NCI-H2196 treated with DMSO at 0.1 percent for 48 hours (cell line): ENCODE measurements at regions not wholly inside any gene's neighbourhood (a gene's known extent, or its start where the extent isn't known, plus 50 kb on each side); places are given as distances from the start of the nearest gene placed in this dataset.

Source experiments
- DNase-seq: peaks from one replicate; lab custom pipeline; 2025; ENCODE audit not compliant: unreplicated experiment; lab: John Stamatoyannopoulos, UW

DNA sequence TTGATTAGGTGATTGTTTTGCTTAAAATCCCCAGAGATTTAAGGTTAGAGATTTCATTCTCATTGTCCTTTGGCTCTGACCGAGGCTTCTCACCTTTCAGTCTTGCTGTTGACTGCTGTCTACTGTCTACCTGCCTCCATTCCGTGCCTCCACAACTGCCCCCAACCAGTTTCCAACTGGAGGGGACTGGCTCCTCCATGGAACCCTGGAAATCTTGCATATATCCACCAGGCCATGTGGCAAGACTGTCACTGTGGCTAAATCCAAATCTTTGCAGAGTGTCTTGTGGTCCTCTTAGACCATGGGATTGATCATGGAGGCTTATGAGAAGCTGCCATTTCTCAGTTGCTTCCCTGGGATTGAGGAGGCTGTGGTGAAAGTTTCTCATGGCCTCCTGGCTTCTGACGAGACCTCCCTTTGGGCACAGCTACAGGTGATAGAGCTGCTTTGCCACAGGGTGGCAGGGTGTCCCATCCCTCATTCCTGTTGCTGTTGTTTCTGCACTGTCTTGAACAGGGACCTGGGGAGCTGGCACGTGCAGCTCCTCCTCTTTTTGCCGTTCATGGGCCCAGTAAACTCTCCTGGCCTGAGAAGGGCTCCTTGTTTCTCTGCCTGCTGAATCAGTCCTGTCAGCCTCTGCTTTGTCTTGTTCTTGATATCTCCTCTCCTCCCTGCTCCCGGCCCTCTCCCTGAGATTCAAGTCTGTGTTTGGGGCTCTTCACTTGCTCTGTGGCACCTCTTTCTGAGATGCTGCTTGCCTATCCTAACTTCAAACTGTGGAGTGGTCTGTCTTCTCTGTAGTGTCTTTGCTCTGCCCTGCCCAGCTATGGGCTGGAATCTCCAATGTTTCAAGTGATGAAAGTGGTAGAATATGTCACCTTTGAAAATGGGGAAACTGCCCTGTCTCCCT lies 63.6 kb upstream of the IGFBP3 start:
- no peak for DNase-seq

- no peak for DNase-seq
Observed at GRCh38 chr7:45983720-45984255, 62.7 kb upstream of the IGFBP3 start.

GRCh38 chr7:45982907-45983719 lies 62.0 kb upstream of the IGFBP3 start:
- DNase-seq: no peak

DNA sequence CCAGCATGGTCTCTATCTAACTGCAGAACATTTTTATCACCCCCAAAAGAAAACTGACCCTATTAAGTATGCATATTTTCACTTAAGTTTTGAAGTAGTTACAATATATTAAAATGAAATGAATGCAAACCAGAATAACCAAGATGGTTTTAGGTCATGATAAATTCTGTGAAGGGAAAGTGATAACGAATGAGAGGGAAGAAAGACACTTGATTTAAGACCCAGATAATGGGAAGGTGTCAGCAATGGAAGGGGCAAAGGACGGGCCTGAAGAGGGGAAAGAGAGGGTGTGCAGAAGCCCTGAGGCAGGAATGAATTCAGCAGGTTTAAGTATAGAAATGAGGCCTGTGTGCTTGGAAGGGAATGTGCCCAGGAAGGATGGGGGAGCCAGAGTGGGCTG lies 61.1 kb upstream of the IGFBP3 start:
- DNase-seq: no peak

GRCh38 chr7:45980973-45981372 lies 59.9 kb upstream of the IGFBP3 start:
- no peak for DNase-seq

- DNase-seq: no peak
Observed at GRCh38 chr7:45980181-45980905, 59.3 kb upstream of the IGFBP3 start.

- DNase-seq: no peak
Observed at GRCh38 chr7:45979275-45980180, 58.5 kb upstream of the IGFBP3 start.

GRCh38 chr7:45978731-45979211 lies 57.7 kb upstream of the IGFBP3 start:
- no peak for DNase-seq

DNA sequence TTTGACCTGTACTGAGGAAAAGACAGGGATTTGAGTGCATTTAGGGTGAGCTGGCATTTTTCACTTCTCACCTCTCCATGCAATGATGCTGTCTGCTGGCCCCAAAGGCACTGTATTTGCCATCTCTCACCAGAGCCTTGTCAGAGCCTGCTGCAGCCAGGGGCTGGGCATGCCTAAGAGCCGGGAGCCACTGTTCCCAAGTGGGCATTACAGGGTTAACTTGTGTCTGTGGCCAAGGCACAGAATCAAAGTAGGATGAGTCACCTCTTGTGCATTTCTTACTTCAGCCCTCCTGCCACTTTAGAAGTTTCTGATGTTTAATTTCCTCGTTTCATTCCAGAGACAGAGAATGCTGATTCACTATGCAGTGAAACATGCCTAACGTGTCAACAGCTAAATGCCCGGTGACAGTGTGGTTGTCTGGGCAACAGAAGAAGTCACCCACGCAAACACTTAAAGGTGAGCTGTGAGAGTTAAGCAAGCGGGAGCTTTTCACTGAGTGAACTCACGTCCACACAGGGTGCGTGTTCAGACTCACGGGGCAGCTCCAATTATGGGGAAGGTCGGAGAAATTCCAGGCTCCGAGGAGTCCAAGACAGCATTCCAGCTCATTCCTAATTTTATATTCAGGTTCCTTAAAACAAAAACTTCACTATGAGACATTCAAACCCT lies 57.1 kb upstream of the IGFBP3 start:
- DNase-seq: no peak

DNA sequence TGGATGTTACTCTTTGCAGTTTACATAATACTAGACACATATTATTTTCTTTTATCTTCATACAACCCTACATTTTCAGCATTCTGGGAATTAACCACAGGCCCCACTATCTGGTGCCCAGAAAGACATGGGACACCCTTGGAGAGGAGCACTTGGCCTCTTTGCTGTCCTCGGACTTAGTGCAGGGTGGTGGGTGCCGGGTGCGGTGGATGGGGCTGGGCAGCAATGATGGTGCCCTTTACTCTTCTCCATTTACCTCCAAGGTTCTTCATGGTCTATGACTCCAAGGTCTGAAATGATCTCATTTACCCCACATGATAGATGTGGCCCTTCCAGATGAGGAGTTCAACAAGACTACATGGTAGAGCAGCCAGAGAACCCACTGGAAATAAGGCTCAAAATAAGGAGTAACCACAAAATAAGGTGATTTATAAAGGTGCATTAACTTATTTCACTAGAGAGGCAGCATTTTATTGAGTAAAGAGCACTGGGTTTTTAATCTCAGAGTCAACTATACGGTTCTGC lies 56.2 kb upstream of the IGFBP3 start:
- DNase-seq: no peak

GRCh38 chr7:45976485-45976856 lies 55.4 kb upstream of the IGFBP3 start:
- no peak for DNase-seq

- no peak for DNase-seq
Observed at GRCh38 chr7:45975847-45976484, 54.9 kb upstream of the IGFBP3 start.

- no peak for DNase-seq
Observed at GRCh38 chr7:45975367-45975766, 54.3 kb upstream of the IGFBP3 start.

- no peak for DNase-seq
Observed at GRCh38 chr7:45974540-45975360, 53.7 kb upstream of the IGFBP3 start.

DNA sequence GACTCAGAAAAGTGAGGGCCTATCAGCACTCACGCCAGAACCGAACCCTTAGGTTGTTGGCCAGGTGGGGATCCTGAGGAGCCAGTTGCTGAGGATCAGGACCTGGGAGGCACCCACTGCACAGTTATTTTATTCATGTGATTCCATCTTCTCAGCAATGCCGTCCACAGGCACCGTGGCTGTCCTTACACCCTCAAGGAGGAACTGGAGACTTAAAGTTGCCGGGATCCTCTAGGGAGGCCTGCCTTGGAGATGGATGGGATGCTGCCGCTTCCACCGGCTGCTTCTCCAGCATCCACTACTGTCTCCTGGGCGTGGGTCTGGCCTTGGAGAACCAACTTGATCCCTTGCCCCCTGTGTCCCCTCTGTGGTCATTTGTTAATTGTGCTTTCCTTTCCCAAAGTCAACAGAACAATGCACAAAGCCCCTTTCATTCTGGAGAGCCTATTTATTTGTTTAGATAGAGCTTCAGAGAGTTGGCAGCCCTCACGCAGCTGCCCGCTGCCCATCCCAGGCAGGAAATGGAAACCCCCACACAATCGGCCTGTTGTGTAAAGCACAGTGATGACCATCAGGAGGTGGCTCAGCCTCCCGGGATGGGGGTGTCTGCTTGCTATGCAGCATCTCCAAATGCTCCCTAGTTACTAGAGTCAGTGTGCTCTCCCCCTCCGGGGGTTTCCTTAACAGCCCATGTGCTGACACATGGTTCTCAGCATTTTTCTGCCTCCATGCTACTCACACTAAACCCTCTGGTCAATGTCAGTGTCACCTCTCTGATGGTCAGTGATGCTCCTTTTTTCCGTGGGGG lies 52.9 kb upstream of the IGFBP3 start:
- DNase-seq: no peak

GRCh38 chr7:45972629-45973312 lies 51.7 kb upstream of the IGFBP3 start:
- DNase-seq: no peak
